Brain microvascular endothelial cell (primary cell): ENCODE measurements at regions not wholly inside any gene's neighbourhood (a gene's known extent, or its start where the extent isn't known, plus 50 kb on each side); places are given as distances from the start of the nearest gene placed in this dataset.
"Not testable (repeated sequence)": the region's sequence is repeated elsewhere in the genome, so short reads cannot be mapped to it uniquely, and the experiment has no call there.

Experiments used
- DNase-seq: peaks from one replicate; pipeline ENCODE4 v3.0.0-alpha.2; 2020
- H3K27ac ChIP-seq: fragments of 250-450 bp; sonication (Bioruptor Pico); 2 replicates; pipeline ENCODE4 v1.5.1; 2020; ENCODE audit warnings: mild to moderate bottlenecking, moderate library complexity
- H3K27me3 ChIP-seq: fragments of 250-450 bp; sonication (Bioruptor Pico); replicated peaks from 2 replicates; pipeline ENCODE4 v1.5.1; 2020; ENCODE audit warnings: mild to moderate bottlenecking
- H3K36me3 ChIP-seq: fragments of 250-450 bp; sonication (Bioruptor Pico); replicated peaks from 2 replicates; pipeline ENCODE4 v1.5.1; 2020; ENCODE audit warnings: mild to moderate bottlenecking
- H3K4me3 ChIP-seq: 2 replicates; pipeline ENCODE4 v1.5.1; 2011; ENCODE audit warnings: low read depth, mild to moderate bottlenecking, control low read depth, low read length, moderate library complexity
- in situ Hi-C: cut with HindIII; loops from 2 replicates; pipeline ENCODE4 v1.10.0; 2017; ENCODE audit warnings: low sequenced_read_pairs, low pct_ligation_motif_present
- TF ChIP-seq, protein P1 (sequence below): IDR thresholded peaks from 2 replicates; pipeline ENCODE4 v1.5.1; 2011; ENCODE audit warnings: low read depth, mild to moderate bottlenecking, moderate library complexity, low read length, control low read depth, inconsistent platforms; ENCODE audit errors: missing control alignments

DNA sequence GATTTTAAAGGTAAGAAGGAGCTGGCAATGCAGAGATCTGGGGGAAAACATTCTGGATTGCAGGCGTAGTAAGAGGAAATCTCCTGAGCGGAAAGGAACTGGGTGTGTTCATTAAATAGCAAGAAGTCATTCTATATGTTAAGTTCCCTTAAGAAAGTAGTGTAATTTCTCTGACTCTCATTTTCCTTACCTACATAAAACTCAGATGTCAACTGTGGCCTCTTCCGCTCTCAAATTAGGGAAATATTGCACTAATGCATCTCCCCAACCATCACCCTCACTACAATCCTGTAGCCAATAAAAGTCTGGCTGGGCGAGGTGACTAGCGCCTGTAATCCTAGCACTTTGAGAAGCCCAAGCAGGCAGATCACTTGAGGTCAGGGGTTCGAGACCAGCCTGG is 89.0 kb upstream of the CDC42EP3 start:
- no peaks in the 10 kb centered on the region for H3K27me3 ChIP-seq
- H3K4me3 ChIP-seq = no peak overlapping the region
- no peak overlapping the region for H3K27ac ChIP-seq
- no peaks in the 10 kb centered on the region for H3K36me3 ChIP-seq
- in situ Hi-C loops = no loop called here
- TF ChIP-seq, protein P1, sequence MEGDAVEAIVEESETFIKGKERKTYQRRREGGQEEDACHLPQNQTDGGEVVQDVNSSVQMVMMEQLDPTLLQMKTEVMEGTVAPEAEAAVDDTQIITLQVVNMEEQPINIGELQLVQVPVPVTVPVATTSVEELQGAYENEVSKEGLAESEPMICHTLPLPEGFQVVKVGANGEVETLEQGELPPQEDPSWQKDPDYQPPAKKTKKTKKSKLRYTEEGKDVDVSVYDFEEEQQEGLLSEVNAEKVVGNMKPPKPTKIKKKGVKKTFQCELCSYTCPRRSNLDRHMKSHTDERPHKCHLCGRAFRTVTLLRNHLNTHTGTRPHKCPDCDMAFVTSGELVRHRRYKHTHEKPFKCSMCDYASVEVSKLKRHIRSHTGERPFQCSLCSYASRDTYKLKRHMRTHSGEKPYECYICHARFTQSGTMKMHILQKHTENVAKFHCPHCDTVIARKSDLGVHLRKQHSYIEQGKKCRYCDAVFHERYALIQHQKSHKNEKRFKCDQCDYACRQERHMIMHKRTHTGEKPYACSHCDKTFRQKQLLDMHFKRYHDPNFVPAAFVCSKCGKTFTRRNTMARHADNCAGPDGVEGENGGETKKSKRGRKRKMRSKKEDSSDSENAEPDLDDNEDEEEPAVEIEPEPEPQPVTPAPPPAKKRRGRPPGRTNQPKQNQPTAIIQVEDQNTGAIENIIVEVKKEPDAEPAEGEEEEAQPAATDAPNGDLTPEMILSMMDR = no peak
- no peak for DNase-seq

DNA sequence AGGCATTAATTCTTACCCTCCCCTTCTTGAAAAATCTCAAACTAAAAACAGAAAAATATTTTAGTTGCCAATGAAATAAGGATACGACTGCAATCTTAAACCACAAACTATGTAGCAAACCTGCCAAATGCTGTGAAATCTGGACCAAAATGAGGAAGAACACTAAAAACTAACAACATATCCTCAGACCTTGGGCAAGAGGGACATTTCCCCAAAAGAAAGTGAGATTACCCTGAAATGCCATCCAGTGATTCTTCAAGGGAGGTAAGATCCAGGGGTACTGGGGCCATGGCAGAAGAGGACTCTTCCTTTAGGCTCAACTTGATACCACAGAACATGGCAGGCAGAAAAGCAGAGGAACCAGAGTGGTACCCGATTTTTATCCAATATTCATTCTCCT is 90.8 kb upstream of the CDC42EP3 start:
- in situ Hi-C loops, H3K27me3 ChIP-seq, H3K27ac ChIP-seq, DNase-seq, H3K36me3 ChIP-seq, H3K4me3 ChIP-seq: not testable (repeated sequence)

DNA sequence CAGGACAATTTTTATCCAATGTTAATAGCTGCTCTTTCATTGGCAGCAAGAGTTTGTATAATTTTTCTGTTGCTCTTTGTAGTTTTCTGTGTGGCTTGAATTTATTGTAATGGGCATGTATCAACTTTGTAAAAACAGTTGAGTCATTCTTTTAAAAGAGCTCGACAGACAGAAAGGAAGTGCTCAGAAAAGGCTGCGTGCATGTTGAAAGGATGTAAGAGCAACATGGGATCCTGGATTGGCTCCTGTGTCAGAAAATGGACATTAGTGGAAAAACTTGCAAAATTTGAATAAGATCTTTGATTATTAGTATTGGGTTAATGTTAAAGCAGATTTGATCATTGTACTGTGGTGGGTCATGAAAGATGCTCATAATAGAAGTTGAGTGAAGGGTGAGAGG is 93.3 kb upstream of the CDC42EP3 start:
- TF ChIP-seq, protein P1 = no peak
- Histone ChIP-seq H3K36me3 (no peaks in the 10 kb centered on the region), H3K27me3 (no peaks in the 10 kb centered on the region), H3K4me3 (no peak overlapping the region), H3K27ac (peak overlapping the region; percentile 27)
- DNase-seq = no peak
- in situ Hi-C loops = no loop called here

DNA sequence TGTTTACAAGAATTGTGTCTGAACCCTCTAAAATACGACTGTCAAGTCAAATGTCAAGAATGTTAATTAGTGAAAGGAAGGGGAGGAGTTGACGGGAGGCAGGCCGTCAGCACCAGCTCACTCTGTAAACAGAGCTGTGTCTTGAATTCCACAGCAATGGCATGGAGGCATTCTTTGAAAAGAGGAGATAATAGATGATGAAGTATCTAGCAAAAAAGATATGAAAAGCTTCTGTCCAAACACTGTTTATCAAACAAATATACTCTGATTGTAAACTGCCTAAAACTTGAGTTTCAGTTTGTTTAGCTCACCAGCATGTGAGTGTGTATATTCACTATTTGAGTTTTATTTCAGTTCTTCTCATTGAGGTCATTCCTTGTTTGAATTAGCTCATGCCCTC is 94.7 kb upstream of the CDC42EP3 start:
- no peak for DNase-seq
- Histone ChIP-seq H3K36me3 (no peaks in the 10 kb centered on the region), H3K4me3 (no peak overlapping the region), H3K27ac (peak overlapping the region; percentile 40), H3K27me3 (no peaks in the 10 kb centered on the region)
- in situ Hi-C loops = no loop called here
- TF ChIP-seq, protein P1 = no peak

DNA sequence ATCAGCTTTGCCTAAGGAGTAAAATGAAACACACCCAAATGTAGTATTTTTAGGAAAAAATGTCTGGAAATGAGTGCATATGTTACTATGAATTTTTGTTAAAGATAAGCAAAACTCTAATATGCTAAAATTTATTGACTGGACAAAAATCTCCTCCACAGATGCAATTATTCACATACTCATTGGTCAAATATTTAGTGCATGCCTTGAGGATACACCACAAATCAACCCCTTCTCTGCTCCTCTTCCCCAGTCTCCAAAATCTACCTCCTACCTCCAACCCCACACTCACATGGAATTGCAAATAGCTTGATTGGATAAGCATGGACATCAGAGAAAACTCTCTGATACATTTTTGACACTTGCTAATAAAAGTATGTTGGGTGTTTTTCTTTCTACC is 95.6 kb upstream of the CDC42EP3 start:
- H3K36me3 ChIP-seq = no peaks in the 10 kb centered on the region
- TF ChIP-seq, protein P1 = no peak
- no peak overlapping the region for H3K4me3 ChIP-seq
- no peak overlapping the region for H3K27ac ChIP-seq
- no peak for DNase-seq
- no peaks in the 10 kb centered on the region for H3K27me3 ChIP-seq
- in situ Hi-C loops = no loop called here

DNA sequence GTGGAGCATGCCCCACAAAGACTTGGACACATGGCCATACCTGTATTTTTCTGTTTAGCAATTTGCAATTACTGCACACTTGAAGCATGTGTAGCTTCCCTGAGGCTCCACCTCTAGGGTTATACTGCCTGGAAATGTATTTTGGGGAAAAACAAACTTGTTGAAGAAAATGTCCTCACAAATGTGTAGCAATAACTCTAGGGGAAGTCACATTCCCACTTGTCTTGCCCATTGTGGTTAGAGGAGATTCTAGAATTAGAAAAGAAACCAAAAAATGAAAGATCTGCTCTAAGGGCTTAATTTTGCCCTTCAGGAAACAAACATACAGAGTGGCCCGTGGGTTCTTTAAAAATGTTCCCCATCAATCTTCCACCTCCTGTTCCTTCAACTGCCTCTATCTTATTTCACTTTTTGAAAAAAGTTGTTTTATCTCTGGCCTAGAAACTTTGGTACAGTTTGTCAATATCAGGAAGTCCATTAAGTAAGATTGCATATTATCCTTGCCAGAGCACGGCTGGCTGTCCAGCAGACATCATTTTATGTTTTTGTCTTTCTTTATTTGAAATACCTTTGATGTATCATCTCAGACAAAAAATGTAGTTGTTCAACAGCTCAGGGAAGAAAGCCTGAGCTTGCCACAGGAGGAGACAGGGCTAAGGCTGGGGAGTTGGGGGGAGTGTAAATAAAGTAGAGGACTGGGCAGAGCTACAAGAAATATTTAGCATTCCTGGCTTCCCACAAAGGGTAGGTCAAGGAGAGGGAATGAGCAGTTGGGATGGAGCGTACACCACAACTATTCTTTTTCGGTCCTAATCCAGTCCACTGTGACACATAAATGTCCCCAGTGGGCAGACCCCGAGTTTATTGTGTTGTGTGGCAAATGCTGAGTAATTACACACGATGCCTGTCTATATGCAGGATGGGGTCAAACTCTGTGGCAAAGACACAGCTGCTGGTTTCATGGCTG is 96.8 kb upstream of the CDC42EP3 start:
- in situ Hi-C loops = no loop called here
- Histone ChIP-seq H3K27ac (peak overlapping the region; percentile 46), H3K4me3 (no peak overlapping the region), H3K36me3 (no peaks in the 10 kb centered on the region), H3K27me3 (no peaks in the 10 kb centered on the region)
- DNase-seq = peak; percentile 92
- TF ChIP-seq, protein P1 = no peak
